Gastroesophageal sphincter (tissue), 4 donors: ENCODE measurements at regions not wholly inside any gene's neighbourhood (a gene's known extent, or its start where the extent isn't known, plus 50 kb on each side); places are given as distances from the start of the nearest gene placed in this dataset.

ENCODE experiments used
- ATAC-seq: fragments of 150-250 bp; one replicate; pipeline ENCODE4 v1.9.1; 2016; ENCODE audit warnings: mild to moderate bottlenecking, moderate library complexity
- H3K27ac ChIP-seq, 4 donors: fragments of 200-600 bp; sonication (generic) in 3 of 4; 1 replicate in 3 of 4; 2 replicates in 1 of 4; pipeline ENCODE4 v1.5.1; 2016 to 2019
- H3K27me3 ChIP-seq: fragments of 200-600 bp; sonication (generic); one replicate; pipeline ENCODE4 v1.5.1; 2019
- H3K36me3 ChIP-seq, 2 donors: fragments of 200-600 bp; sonication (generic); one replicate each; pipeline ENCODE4 v1.5.1; 2019; ENCODE audit warnings: control low read depth in 1 of 2
- H3K4me1 ChIP-seq, 3 donors: fragments of 200-600 bp; sonication (generic); 1 replicate in 2 of 3; 2 replicates in 1 of 3; pipeline ENCODE4 v1.5.1; 2016 to 2019; ENCODE audit warnings: control low read depth in 2 of 3
- H3K4me3 ChIP-seq, 2 donors: fragments of 200-600 bp; sonication (generic); one replicate each; pipeline ENCODE4 v1.5.1; 2019; ENCODE audit warnings: mild to moderate bottlenecking in 1 of 2, moderate library complexity in 1 of 2
- H3K9me3 ChIP-seq, 3 donors: fragments of 200-600 bp; sonication (generic); one replicate each; pipeline ENCODE4 v1.5.1; 2017 to 2019; ENCODE audit warnings: control low read depth in 2 of 3
- EP300 ChIP-seq: sonication (generic); formaldehyde crosslinking; IDR thresholded peaks from one replicate; pipeline ENCODE4 v1.6.1; 2017; ENCODE audit warnings: antibody characterized with exemption, mild to moderate bottlenecking
- POLR2A ChIP-seq, 2 donors: fragments of 450-650 bp; IDR thresholded peaks; one replicate each; pipeline ENCODE4 v1.6.1; 2017; ENCODE audit warnings: antibody characterized with exemption in 2 of 2, mild to moderate bottlenecking in 2 of 2, moderate library complexity in 1 of 2
- POLR2AphosphoS5 ChIP-seq: sonication (generic); formaldehyde crosslinking; IDR thresholded peaks from one replicate; pipeline ENCODE4 v1.6.1; 2017; ENCODE audit warnings: antibody characterized with exemption
- WGBS, 2 donors: methylation state at CpG; one replicate each; pipeline ENCODE4 v1.1.5; 2018; ENCODE audit warnings: low coverage in 1 of 2; 5-methylcytosine and 5-hydroxymethylcytosine counted together
- TF ChIP-seq, protein P1 (sequence below), 4 experiments: fragments of 200-600 bp in 2 of 4; fragments of 450-650 bp in 2 of 4; sonication (generic) in 1 of 4; IDR thresholded peaks; one replicate each; pipeline ENCODE4 v1.5.1; 2017 to 2019; ENCODE audit warnings: antibody characterized with exemption in 4 of 4, mild to moderate bottlenecking in 2 of 4, moderate library complexity in 2 of 4

DNA sequence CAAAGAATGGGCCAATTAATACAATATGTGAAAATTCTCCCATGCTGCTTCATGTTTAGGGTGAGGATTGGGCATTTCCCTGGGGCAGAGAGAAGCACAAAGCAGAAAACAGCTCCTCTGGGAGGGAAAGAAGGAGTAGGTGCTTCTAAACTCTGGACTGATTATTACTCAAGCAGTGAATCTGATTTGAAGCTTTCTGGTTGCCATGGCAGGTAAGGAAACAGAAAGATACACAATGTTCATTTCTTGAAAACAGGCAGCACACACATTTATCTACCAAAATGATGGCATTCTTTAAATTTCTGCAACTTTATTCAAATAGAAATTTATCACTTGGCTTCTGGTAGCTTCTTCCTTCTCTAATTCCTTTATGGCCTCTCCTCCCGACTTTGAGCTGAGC is 305.4 kb upstream of the CHD6 start:
- Histone ChIP-seq H3K27me3 (peaks cover 11% of the 10 kb centered on the region), H3K27ac (no peak overlapping the region), H3K9me3 (no peaks in the 10 kb centered on the region), H3K4me1 (no peaks in the 10 kb centered on the region), H3K4me3 (no peak overlapping the region), H3K36me3 (no peaks in the 10 kb centered on the region)
- 0 to 7% methylated on average over 1 of the region's 1 CpG for WGBS, 2 donors
- no peak for ATAC-seq
- TF ChIP-seq EP300, result no peak
- TF ChIP-seq POLR2A (IDR thresholded peaks at IDR 0.05), result no peak
- TF ChIP-seq POLR2AphosphoS5, result no peak
- TF ChIP-seq, protein P1, sequence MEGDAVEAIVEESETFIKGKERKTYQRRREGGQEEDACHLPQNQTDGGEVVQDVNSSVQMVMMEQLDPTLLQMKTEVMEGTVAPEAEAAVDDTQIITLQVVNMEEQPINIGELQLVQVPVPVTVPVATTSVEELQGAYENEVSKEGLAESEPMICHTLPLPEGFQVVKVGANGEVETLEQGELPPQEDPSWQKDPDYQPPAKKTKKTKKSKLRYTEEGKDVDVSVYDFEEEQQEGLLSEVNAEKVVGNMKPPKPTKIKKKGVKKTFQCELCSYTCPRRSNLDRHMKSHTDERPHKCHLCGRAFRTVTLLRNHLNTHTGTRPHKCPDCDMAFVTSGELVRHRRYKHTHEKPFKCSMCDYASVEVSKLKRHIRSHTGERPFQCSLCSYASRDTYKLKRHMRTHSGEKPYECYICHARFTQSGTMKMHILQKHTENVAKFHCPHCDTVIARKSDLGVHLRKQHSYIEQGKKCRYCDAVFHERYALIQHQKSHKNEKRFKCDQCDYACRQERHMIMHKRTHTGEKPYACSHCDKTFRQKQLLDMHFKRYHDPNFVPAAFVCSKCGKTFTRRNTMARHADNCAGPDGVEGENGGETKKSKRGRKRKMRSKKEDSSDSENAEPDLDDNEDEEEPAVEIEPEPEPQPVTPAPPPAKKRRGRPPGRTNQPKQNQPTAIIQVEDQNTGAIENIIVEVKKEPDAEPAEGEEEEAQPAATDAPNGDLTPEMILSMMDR (IDR thresholded peaks at IDR 0.05), result no peak

DNA sequence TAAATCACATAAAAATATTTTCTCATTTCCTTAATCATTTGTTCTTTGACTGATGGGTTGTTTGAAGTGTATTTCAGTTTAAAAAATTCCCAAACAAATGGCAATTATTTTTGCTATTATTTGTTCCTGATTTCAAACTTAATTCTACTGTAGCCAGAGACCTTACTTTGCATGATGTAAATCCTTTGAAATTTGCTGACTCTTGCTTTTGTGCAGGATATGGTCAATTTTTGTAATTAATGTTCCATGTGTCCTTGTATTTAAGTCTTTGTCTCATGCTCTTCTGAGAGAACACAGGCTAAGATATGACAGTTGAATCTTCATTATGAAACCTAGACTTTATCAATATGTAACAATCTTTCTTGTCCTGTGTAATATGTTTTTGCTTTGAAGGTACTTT is 295.0 kb upstream of the CHD6 start:
- H3K27me3 ChIP-seq, result peaks cover 4% of the 10 kb centered on the region
- no peaks in the 10 kb centered on the region for H3K36me3 ChIP-seq
- TF ChIP-seq, protein P1 (IDR thresholded peaks at IDR 0.05), result no peak
- TF ChIP-seq EP300, result no peak
- H3K27ac ChIP-seq, result no peak overlapping the region
- H3K9me3 ChIP-seq, result peaks cover 0 to 7% (median 3%) of the 10 kb centered on the region in 3 donors
- H3K4me3 ChIP-seq, result no peak overlapping the region
- no peak for ATAC-seq
- H3K4me1 ChIP-seq, result no peaks in the 10 kb centered on the region

DNA sequence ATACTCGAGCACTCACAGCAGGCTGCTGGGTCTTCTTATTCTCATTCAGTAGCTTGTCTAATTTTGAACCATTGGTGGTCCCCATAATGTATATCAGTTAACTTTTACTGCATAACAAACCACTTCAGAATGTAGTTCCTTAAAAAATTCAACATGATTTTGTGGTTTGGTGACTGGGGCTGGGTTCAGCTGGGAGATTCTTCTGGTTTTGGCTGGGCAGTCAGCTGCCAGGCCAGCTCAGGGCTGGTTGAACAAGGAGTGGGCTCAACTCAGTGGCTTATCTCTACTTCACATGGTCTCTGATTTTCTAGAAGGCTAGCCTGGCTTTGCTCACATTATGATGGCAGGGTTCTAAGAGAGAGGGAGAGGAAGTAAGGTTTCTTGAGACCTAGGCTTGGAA is 292.4 kb upstream of the CHD6 start:
- H3K36me3 ChIP-seq, result no peaks in the 10 kb centered on the region
- no peak overlapping the region for H3K27ac ChIP-seq
- no peak for ATAC-seq
- H3K4me1 ChIP-seq, result no peaks in the 10 kb centered on the region
- TF ChIP-seq, protein P1 (IDR thresholded peaks at IDR 0.05), result no peak
- no peak for TF ChIP-seq EP300
- TF ChIP-seq POLR2AphosphoS5, result no peak
- TF ChIP-seq POLR2A (IDR thresholded peaks at IDR 0.05), result no peak
- H3K9me3 ChIP-seq, result peaks cover 0 to 7% (median 3%) of the 10 kb centered on the region in 3 donors
- 59 to 91% methylated on average over 1 of the region's 1 CpG for WGBS, 2 donors
- no peak overlapping the region for H3K4me3 ChIP-seq
- H3K27me3 ChIP-seq, result peaks cover 4% of the 10 kb centered on the region

GRCh38 chr20:41905199-41905598 is 287.0 kb upstream of the CHD6 start:
- peaks cover 9% of the 10 kb centered on the region for H3K27me3 ChIP-seq
- H3K27ac ChIP-seq, result no peak overlapping the region
- no peak for TF ChIP-seq POLR2A (IDR thresholded peaks at IDR 0.05)
- TF ChIP-seq EP300, result no peak
- TF ChIP-seq, protein P1 (IDR thresholded peaks at IDR 0.05), result no peak
- no peak for TF ChIP-seq POLR2AphosphoS5
- WGBS, 2 donors, result 58 to 61% methylated on average over 3 to 4 of the region's 4 CpGs
- no peaks in the 10 kb centered on the region for H3K36me3 ChIP-seq
- no peaks in the 10 kb centered on the region for H3K9me3 ChIP-seq
- H3K4me1 ChIP-seq, result no peaks in the 10 kb centered on the region
- no peak for ATAC-seq
- H3K4me3 ChIP-seq, result no peak overlapping the region

GRCh38 chr20:41903586-41903985 is 285.4 kb upstream of the CHD6 start:
- no peak for ATAC-seq
- H3K4me3 ChIP-seq, result no peak overlapping the region
- WGBS, 2 donors, result 42 to 54% methylated on average over 3 of the region's 4 CpGs
- H3K36me3 ChIP-seq, result no peaks in the 10 kb centered on the region
- TF ChIP-seq POLR2AphosphoS5 (no peak), EP300 (no peak), POLR2A (IDR thresholded peaks at IDR 0.05) (no peak)
- TF ChIP-seq, protein P1 (IDR thresholded peaks at IDR 0.05), result no peak
- H3K4me1 ChIP-seq, result no peaks in the 10 kb centered on the region
- no peak overlapping the region for H3K27ac ChIP-seq
- H3K27me3 ChIP-seq, result peaks cover 5% of the 10 kb centered on the region
- H3K9me3 ChIP-seq, result no peaks in the 10 kb centered on the region
